HUES48 (cell line): ENCODE measurements at regions not wholly inside any gene's neighbourhood (a gene's known extent, or its start where the extent isn't known, plus 50 kb on each side); places are given as distances from the start of the nearest gene placed in this dataset.
"Not testable (repeated sequence)": the region's sequence is repeated elsewhere in the genome, so short reads cannot be mapped to it uniquely, and the experiment has no call there.

Experiments
- H3K27ac ChIP-seq: one replicate; pipeline ENCODE4 v1.7.0; 2013; ENCODE audit warnings: low read depth, low read length, inconsistent platforms
- H3K27me3 ChIP-seq: 2 replicates; pipeline ENCODE4 v1.6.1; 2013; ENCODE audit warnings: mild to moderate bottlenecking, low read length; ENCODE audit not compliant: control insufficient read depth, insufficient read depth
- H3K36me3 ChIP-seq: 2 replicates; pipeline ENCODE4 v1.6.1; 2013; ENCODE audit warnings: low read length; ENCODE audit not compliant: control insufficient read depth, insufficient read depth
- H3K4me1 ChIP-seq: 2 replicates; pipeline ENCODE4 v1.6.1; 2013; ENCODE audit warnings: mild to moderate bottlenecking, low read length; ENCODE audit not compliant: control insufficient read depth, insufficient read depth
- H3K4me3 ChIP-seq: 2 replicates; pipeline ENCODE4 v1.5.1; 2013; ENCODE audit warnings: mild to moderate bottlenecking, low read depth, low read length
- H3K9ac ChIP-seq: 2 replicates; pipeline ENCODE4 v1.6.1; 2013; ENCODE audit warnings: mild to moderate bottlenecking, low read depth, low read length, moderate library complexity
- H3K9me3 ChIP-seq: 2 replicates; pipeline ENCODE4 v1.6.1; 2013; ENCODE audit warnings: low read length; ENCODE audit not compliant: control insufficient read depth, insufficient read depth

- no peaks in the 10 kb centered on the region for H3K4me1 ChIP-seq
- no peak overlapping the region for H3K27ac ChIP-seq
- H3K9me3 ChIP-seq: 0 out of 2 replicates have a peak, but pooled peaks cover 5% of the 10 kb centered on the region
- H3K27me3 ChIP-seq: no peaks in the 10 kb centered on the region
- H3K36me3 ChIP-seq: no peaks in the 10 kb centered on the region
- H3K4me3 ChIP-seq: no peak overlapping the region
- no peak overlapping the region for H3K9ac ChIP-seq
Measured at GRCh38 chr5:42241636-42242035, 181.6 kb upstream of the GHR start.

DNA sequence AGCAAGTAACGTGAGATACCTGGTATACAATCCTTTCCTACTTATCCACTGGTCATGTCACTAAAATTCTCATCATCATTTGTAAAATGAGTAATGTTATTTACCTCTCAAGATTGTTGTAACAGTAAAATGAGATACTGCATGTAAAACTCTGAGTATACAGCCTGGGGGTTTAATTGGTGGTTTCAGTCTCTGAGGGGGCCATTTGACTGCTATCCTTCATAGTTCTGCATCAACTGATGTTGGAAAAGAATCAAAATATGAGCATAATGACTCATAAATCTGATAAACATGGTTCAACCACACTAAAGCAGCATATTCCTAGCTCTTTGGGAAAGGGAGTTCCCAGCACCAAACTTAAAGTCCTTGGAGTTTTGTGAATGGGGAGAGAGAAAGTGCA, 181.0 kb upstream of the GHR start:
- Histone ChIP-seq H3K27me3 (no peaks in the 10 kb centered on the region), H3K4me3 (no peak overlapping the region), H3K4me1 (no peaks in the 10 kb centered on the region), H3K9ac (no peak overlapping the region), H3K9me3 (peaks cover 8% of the 10 kb centered on the region; the same call in 1 of the 2 replicates), H3K27ac (no peak overlapping the region), H3K36me3 (no peaks in the 10 kb centered on the region)

GRCh38 chr5:42242881-42243485, 180.3 kb upstream of the GHR start:
- Histone ChIP-seq H3K9ac (no peak overlapping the region), H3K4me1 (no peaks in the 10 kb centered on the region), H3K36me3 (no peaks in the 10 kb centered on the region), H3K27ac (no peak overlapping the region), H3K27me3 (no peaks in the 10 kb centered on the region), H3K4me3 (no peak overlapping the region), H3K9me3 (peaks cover 8% of the 10 kb centered on the region; the same call in 1 of the 2 replicates)

DNA sequence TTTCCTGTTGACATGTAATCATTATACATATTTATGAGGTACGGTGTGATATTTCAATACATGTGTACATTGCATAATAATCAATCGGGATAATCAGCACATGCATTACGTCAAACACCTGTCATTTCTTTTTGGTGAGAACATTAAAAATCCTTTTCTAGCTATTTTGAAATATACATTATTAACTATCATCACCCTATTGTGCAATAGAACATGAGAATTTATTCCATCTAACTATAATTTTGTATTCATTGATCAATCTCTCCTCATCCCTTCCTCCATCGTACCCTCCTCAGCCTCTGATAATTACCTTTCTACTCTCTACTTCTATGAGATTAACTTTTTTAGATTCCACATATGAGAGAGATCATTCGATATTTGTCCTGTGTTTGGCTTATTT, 170.9 kb upstream of the GHR start:
- no peak overlapping the region for H3K27ac ChIP-seq
- no peaks in the 10 kb centered on the region for H3K27me3 ChIP-seq
- no peak overlapping the region for H3K4me3 ChIP-seq
- no peaks in the 10 kb centered on the region; the same call in 1 of the 2 replicates for H3K9me3 ChIP-seq
- H3K36me3 ChIP-seq: no peaks in the 10 kb centered on the region
- H3K9ac ChIP-seq: no peak overlapping the region
- H3K4me1 ChIP-seq: no peaks in the 10 kb centered on the region

DNA sequence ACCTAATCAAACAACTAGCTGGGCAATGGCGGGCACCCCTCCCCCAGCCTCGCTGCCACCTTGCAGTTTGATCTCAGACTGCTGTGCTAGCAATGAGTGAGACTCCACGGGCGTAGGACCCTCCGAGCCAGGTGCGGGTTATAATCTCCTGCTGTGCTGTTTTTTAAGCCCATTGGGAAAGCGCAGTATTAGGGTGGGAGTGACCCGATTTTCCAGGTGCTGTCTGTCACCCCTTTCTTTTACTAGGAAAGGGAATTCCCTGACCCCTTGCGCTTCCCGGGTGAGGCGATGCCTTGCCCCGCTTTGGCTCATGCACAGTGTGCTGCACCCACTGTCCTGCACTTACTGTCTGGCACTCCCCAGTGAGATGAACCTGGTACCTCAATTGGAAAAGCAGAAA, 163.3 kb upstream of the GHR start:
- H3K9ac ChIP-seq, H3K4me3 ChIP-seq, H3K27me3 ChIP-seq, H3K4me1 ChIP-seq, H3K27ac ChIP-seq, H3K36me3 ChIP-seq: not testable (repeated sequence)
- peaks cover 11% of the 10 kb centered on the region for H3K9me3 ChIP-seq

GRCh38 chr5:42267091-42267490, 156.1 kb upstream of the GHR start:
- no peak overlapping the region for H3K9ac ChIP-seq
- no peaks in the 10 kb centered on the region for H3K27me3 ChIP-seq
- no peaks in the 10 kb centered on the region for H3K9me3 ChIP-seq
- H3K4me1 ChIP-seq: no peaks in the 10 kb centered on the region
- H3K36me3 ChIP-seq: no peaks in the 10 kb centered on the region
- H3K27ac ChIP-seq: no peak overlapping the region
- H3K4me3 ChIP-seq: no peak overlapping the region

- H3K27ac ChIP-seq, H3K4me3 ChIP-seq, H3K9me3 ChIP-seq, H3K9ac ChIP-seq, H3K27me3 ChIP-seq, H3K36me3 ChIP-seq, H3K4me1 ChIP-seq: not testable (repeated sequence)
Measured at GRCh38 chr5:42268170-42268569, 155.1 kb upstream of the GHR start.

GRCh38 chr5:42268630-42269029, 154.6 kb upstream of the GHR start:
- H3K27me3 ChIP-seq: no peaks in the 10 kb centered on the region
- no peaks in the 10 kb centered on the region for H3K4me1 ChIP-seq
- no peak overlapping the region for H3K27ac ChIP-seq
- H3K9me3 ChIP-seq: no peaks in the 10 kb centered on the region
- no peak overlapping the region for H3K9ac ChIP-seq
- H3K36me3 ChIP-seq: no peaks in the 10 kb centered on the region
- no peak overlapping the region for H3K4me3 ChIP-seq

- H3K9me3 ChIP-seq: no peaks in the 10 kb centered on the region
- H3K36me3 ChIP-seq: no peaks in the 10 kb centered on the region
- H3K27ac ChIP-seq: no peak overlapping the region
- no peaks in the 10 kb centered on the region for H3K27me3 ChIP-seq
- H3K4me1 ChIP-seq: no peaks in the 10 kb centered on the region
- H3K4me3 ChIP-seq: no peak overlapping the region
- H3K9ac ChIP-seq: no peak overlapping the region
Measured at GRCh38 chr5:42270771-42271170, 152.5 kb upstream of the GHR start.

- Histone ChIP-seq H3K9ac (no peak overlapping the region), H3K27ac (no peak overlapping the region), H3K27me3 (no peaks in the 10 kb centered on the region), H3K4me1 (no peaks in the 10 kb centered on the region), H3K9me3 (no peaks in the 10 kb centered on the region), H3K4me3 (no peak overlapping the region), H3K36me3 (no peaks in the 10 kb centered on the region)
Measured at GRCh38 chr5:42274913-42275312, 148.3 kb upstream of the GHR start.

DNA sequence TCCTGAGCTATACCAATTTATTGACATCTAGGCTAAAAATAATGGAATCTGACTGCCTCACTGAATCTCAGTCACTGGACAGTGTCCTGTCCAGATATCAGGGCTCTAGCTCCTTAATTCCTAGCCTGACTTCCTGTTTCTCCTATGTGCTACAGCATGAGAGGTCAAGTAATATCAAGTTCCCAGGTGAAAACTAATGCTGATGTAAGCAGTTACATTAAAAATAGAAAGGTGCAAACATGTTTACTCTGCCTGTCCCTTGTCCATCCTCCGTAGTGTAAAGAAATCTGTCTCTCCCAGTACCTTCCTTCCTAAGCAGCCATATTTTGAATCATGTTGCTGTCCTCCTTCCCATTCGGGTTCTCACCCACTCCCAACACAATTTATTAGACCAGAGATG, 145.9 kb upstream of the GHR start:
- H3K36me3 ChIP-seq: no peaks in the 10 kb centered on the region
- no peaks in the 10 kb centered on the region for H3K4me1 ChIP-seq
- no peak overlapping the region for H3K27ac ChIP-seq
- H3K4me3 ChIP-seq: no peak overlapping the region
- no peaks in the 10 kb centered on the region for H3K27me3 ChIP-seq
- no peaks in the 10 kb centered on the region for H3K9me3 ChIP-seq
- H3K9ac ChIP-seq: no peak overlapping the region

DNA sequence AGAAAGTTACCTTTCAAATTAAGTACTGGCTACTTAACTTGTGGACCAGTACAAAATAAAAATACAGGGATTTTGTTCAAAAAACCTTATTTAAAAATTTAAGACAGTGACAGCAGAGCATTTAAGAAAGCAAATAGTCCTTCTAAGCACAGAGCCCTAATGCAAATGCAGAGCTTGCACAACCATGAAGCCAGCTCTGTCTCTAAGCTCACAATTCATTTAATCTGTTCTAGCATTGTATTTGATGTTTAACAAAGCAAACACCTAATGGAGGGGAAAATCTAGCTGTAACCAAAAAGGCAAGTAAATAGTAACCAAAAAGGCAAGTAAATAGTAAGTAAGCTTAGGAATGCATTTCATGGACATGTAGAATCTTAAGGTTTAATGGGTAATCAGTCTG, 138.7 kb upstream of the GHR start:
- no peaks in the 10 kb centered on the region for H3K36me3 ChIP-seq
- no peaks in the 10 kb centered on the region for H3K27me3 ChIP-seq
- no peak overlapping the region for H3K4me3 ChIP-seq
- no peaks in the 10 kb centered on the region for H3K9me3 ChIP-seq
- H3K9ac ChIP-seq: no peak overlapping the region
- H3K27ac ChIP-seq: no peak overlapping the region
- peaks cover 3% of the 10 kb centered on the region; the same call in 1 of the 2 replicates for H3K4me1 ChIP-seq
